ENCODE measurements at regions not wholly inside any gene's neighbourhood (a gene's known extent, or its start where the extent isn't known, plus 50 kb on each side); places are given as distances from the start of the nearest gene placed in this dataset.

DNA sequence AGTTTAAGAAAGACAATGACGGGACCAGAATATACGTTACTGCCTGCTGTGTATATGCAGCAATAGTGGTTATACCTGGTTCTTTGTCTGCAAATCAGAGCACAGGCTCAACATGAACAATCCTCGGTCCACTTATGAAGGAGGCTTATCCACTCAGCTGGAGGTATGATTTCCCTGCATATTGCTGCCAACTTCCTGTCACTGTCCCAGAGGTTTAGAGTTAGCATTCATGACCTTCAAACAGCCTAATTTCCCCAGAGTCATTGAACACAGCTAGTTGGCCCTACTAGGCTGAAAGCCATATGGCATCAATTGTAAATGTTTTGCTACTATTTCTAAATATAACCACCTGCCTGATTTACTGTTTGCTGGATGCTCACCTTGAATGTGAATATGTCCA, 224.9 kb upstream of the ZNF717 start:
- TF ChIP-seq EZH2phosphoT487 (IDR thresholded peaks at IDR 0.05; ENCODE audit: low read length) (no peak), EZH2 (optimal IDR thresholded peaks at IDR 0.05; ENCODE audit: low read depth, low read length) (no peak), CTCF (IDR thresholded peaks at IDR 0.05; ENCODE audit: low read length) (no peak)
